GM23338 (cell line): ENCODE measurements at regions not wholly inside any gene's neighbourhood (a gene's known extent, or its start where the extent isn't known, plus 50 kb on each side); places are given as distances from the start of the nearest gene placed in this dataset.

Experiments
- ATAC-seq: fragments of 200-7000 bp; cut with Tn5 transposase; 3 replicates; pipeline ENCODE4 v1.9.1; 2020
- DNase-seq: peaks from one replicate; pipeline ENCODE4 v3.0.0-alpha.2; 2015; ENCODE audit warnings: low spot score
- H2AFZ ChIP-seq: fragments of 200-600 bp; sonication (generic); 2 replicates; pipeline ENCODE4 v1.8.0; 2016; ENCODE audit warnings: antibody characterized with exemption, mild to moderate bottlenecking, moderate library complexity
- H3F3A ChIP-seq: fragments of 200-600 bp; sonication (generic); replicated peaks from 2 replicates; pipeline ENCODE4 v1.8.0; 2017; ENCODE audit warnings: antibody characterized with exemption, mixed run types, low read depth
- H3K27ac ChIP-seq: fragments of 200-600 bp; sonication (generic); 2 replicates; pipeline ENCODE4 v1.6.1; 2016; ENCODE audit warnings: low read depth
- H3K27me3 ChIP-seq: fragments of 200-600 bp; sonication (generic); 2 replicates; pipeline ENCODE4 v1.8.0; 2016; ENCODE audit warnings: mild to moderate bottlenecking, mixed run types, moderate library complexity; ENCODE audit not compliant: insufficient read depth
- H3K36me3 ChIP-seq: fragments of 200-600 bp; sonication (generic); 2 replicates; pipeline ENCODE4 v1.8.0; 2016; ENCODE audit warnings: mild to moderate bottlenecking; ENCODE audit not compliant: insufficient read depth
- H3K4me1 ChIP-seq: fragments of 200-600 bp; sonication (generic); 2 replicates; pipeline ENCODE4 v1.8.0; 2016; ENCODE audit warnings: mild to moderate bottlenecking, moderate library complexity; ENCODE audit not compliant: insufficient read depth
- H3K4me2 ChIP-seq: fragments of 200-600 bp; sonication (generic); 2 replicates; pipeline ENCODE4 v1.7.1; 2017; ENCODE audit warnings: mixed run types
- H3K4me3 ChIP-seq: fragments of 200-600 bp; sonication (generic); 2 replicates; pipeline ENCODE4 v1.6.1; 2016; ENCODE audit warnings: mixed run types
- H3K79me2 ChIP-seq: fragments of 200-600 bp; sonication (generic); replicated peaks from 2 replicates; pipeline ENCODE4 v1.8.0; 2017; ENCODE audit warnings: mild to moderate bottlenecking; ENCODE audit not compliant: insufficient read depth
- H3K9me2 ChIP-seq: fragments of 200-600 bp; sonication (generic); 2 replicates; pipeline ENCODE4 v1.8.0; 2017; ENCODE audit not compliant: insufficient read depth
- H4K20me1 ChIP-seq: fragments of 200-600 bp; sonication (generic); replicated peaks from 2 replicates; pipeline ENCODE4 v1.8.0; 2017; ENCODE audit warnings: mild to moderate bottlenecking; ENCODE audit not compliant: insufficient read depth
- H3K27ac Mint-ChIP-seq: 2 replicates; pipeline ENCODE4 v1.8.0; 2020; ENCODE audit warnings: inconsistent platforms, mild to moderate bottlenecking, moderate library complexity, mixed read lengths
- H3K27me3 Mint-ChIP-seq: 3 replicates; pipeline ENCODE4 v1.8.0; 2022; ENCODE audit warnings: low read depth, mild to moderate bottlenecking, moderate library complexity, mixed read lengths, inconsistent platforms; ENCODE audit not compliant: insufficient read depth, poor library complexity
- H3K36me3 Mint-ChIP-seq: 3 replicates; pipeline ENCODE4 v1.8.0; 2021; ENCODE audit warnings: low read depth, mild to moderate bottlenecking, inconsistent platforms, moderate library complexity, mixed read lengths
- H3K4me1 Mint-ChIP-seq: 3 replicates; pipeline ENCODE4 v1.8.0; 2020; ENCODE audit warnings: mild to moderate bottlenecking, inconsistent platforms, mixed read lengths
- H3K4me3 Mint-ChIP-seq: 3 replicates; pipeline ENCODE4 v1.8.0; 2021; ENCODE audit warnings: moderate library complexity, mild to moderate bottlenecking, inconsistent platforms, mixed read lengths
- H3K9me3 Mint-ChIP-seq: 3 replicates; pipeline ENCODE4 v1.8.0; 2020; ENCODE audit warnings: moderate library complexity, mild to moderate bottlenecking, inconsistent platforms, mixed read lengths
- CREB1 ChIP-seq: fragments of 250-450 bp; sonication (Bioruptor Pico); IDR thresholded peaks from 2 replicates; pipeline ENCODE4 v1.5.0; 2020; ENCODE audit warnings: low read depth, mild to moderate bottlenecking, moderate library complexity
- CTCF ChIP-seq, 2 experiments: fragments of 200-600 bp in 1 of 2; sonication (generic) in 1 of 2; conservative IDR thresholded peaks; 2 replicates each; pipeline versions ENCODE4 v1.5.1 to v1.6.1; 2016 to 2017; ENCODE audit warnings: antibody characterized with exemption in 2 of 2, low read depth in 2 of 2, mild to moderate bottlenecking in 2 of 2, moderate library complexity in 1 of 2
- ETS1 ChIP-seq: IDR thresholded peaks from 2 replicates; pipeline ENCODE4 v1.6.1; 2016; ENCODE audit warnings: antibody characterized with exemption
- EZH2 ChIP-seq: fragments of 200-600 bp; sonication (generic); IDR thresholded peaks from one replicate; pipeline ENCODE4 v1.8.0; 2017; ENCODE audit warnings: antibody characterized with exemption, mild to moderate bottlenecking, low read depth; ENCODE audit not compliant: unreplicated experiment
- EZH2phosphoT487 ChIP-seq: fragments of 200-600 bp; sonication (generic); IDR thresholded peaks from one replicate; pipeline ENCODE4 v1.8.1; 2018; ENCODE audit warnings: antibody characterized with exemption; ENCODE audit not compliant: unreplicated experiment
- JUNB ChIP-seq: IDR thresholded peaks from one replicate; pipeline ENCODE4 v1.6.1; 2016; ENCODE audit warnings: antibody characterized with exemption; ENCODE audit not compliant: unreplicated experiment
- NANOG ChIP-seq: IDR thresholded peaks from 2 replicates; pipeline ENCODE4 v1.6.1; 2016; ENCODE audit warnings: antibody characterized with exemption, borderline replicate concordance
- REST ChIP-seq: IDR thresholded peaks from one replicate; pipeline ENCODE4 v1.6.1; 2018; ENCODE audit warnings: antibody characterized with exemption; ENCODE audit not compliant: unreplicated experiment
- STAT1 ChIP-seq: IDR thresholded peaks from one replicate; pipeline ENCODE4 v1.6.1; 2016; ENCODE audit warnings: antibody characterized with exemption; ENCODE audit not compliant: unreplicated experiment
- ZNF114 ChIP-seq: fragments of 250-450 bp; sonication (Bioruptor Pico); IDR thresholded peaks from 2 replicates; pipeline ENCODE4 v1.5.0; 2020; ENCODE audit warnings: mild to moderate bottlenecking, moderate library complexity
- ZNF331 ChIP-seq: fragments of 250-450 bp; sonication (Bioruptor Pico); IDR thresholded peaks from 2 replicates; pipeline ENCODE4 v1.5.0; 2020; ENCODE audit warnings: low read depth, mild to moderate bottlenecking, moderate library complexity
- ZNF462 ChIP-seq: fragments of 250-450 bp; sonication (Bioruptor Pico); IDR thresholded peaks from 2 replicates; pipeline ENCODE4 v1.5.0; 2020; ENCODE audit warnings: mild to moderate bottlenecking, moderate library complexity

- TF ChIP-seq ZNF114 (CRISPR knock-in tag), result no peak
- no peak for TF ChIP-seq EZH2phosphoT487
Measured at GRCh38 chr5:143691945-143692290, 120.0 kb upstream of the HMHB1 start (continued).

GRCh38 chr5:143691287-143691944 is 120.5 kb upstream of the HMHB1 start:
- Histone ChIP-seq H3K27ac (no peak overlapping the region), H4K20me1 (no peaks in the 10 kb centered on the region), H3K4me1 (no peaks in the 10 kb centered on the region), H3K9me2 (no peaks in the 10 kb centered on the region), H2AFZ (no peak overlapping the region), H3K4me3 (no peak overlapping the region), H3F3A (no peaks in the 10 kb centered on the region), H3K4me2 (no peak overlapping the region), H3K36me3 (no peaks in the 10 kb centered on the region), H3K27me3 (no peaks in the 10 kb centered on the region), H3K79me2 (no peaks in the 10 kb centered on the region)
- DNase-seq (no peak), ATAC-seq (no peak)
- no peaks in the 10 kb centered on the region for H3K4me1 Mint-ChIP-seq
- no peaks in the 10 kb centered on the region for H3K9me3 Mint-ChIP-seq
- H3K27me3 Mint-ChIP-seq, result peaks cover 2% of the 10 kb centered on the region
- TF ChIP-seq NANOG (no peak), ZNF114 (CRISPR knock-in tag) (no peak), EZH2 (no peak), ETS1 (no peak), ZNF331 (no peak), ZNF462 (CRISPR knock-in tag) (no peak), STAT1 (no peak), REST (no peak), CREB1 (no peak), JUNB (no peak), EZH2phosphoT487 (no peak), CTCF (conservative IDR thresholded peaks at IDR 0.05; ENCODE audit: low read depth in 2 of 2) (no peak)
- H3K27ac Mint-ChIP-seq, result no peak overlapping the region
- no peaks in the 10 kb centered on the region for H3K36me3 Mint-ChIP-seq
- H3K4me3 Mint-ChIP-seq, result no peak overlapping the region
